MCF 10A (cell line): ENCODE measurements at regions not wholly inside any gene's neighbourhood (a gene's known extent, or its start where the extent isn't known, plus 50 kb on each side); places are given as distances from the start of the nearest gene placed in this dataset.

Experiments
- BruUV-seq: library from RNA; stranded (reverse); fragments of 400-500 nt; replicated peaks from 2 replicates; lab custom pipeline; 2021; lab: Mats Ljungman, UMichigan
- CTCF ChIA-PET: fragments of 300-600 bp; sonication (Branson Sonifier 250); formaldehyde crosslinking; extraction: SDS; loops from one replicate; lab custom pipeline; 2021; ENCODE audit warnings: antibody characterized with exemption, inconsistent platforms; lab: Yijun Ruan, JAX
- POLR2A ChIA-PET: fragments of 300-600, 350-650 bp; sonication (Branson Sonifier 250); formaldehyde crosslinking; extraction: SDS; loops from one replicate; lab custom pipeline; 2020; ENCODE audit warnings: antibody characterized with exemption, inconsistent platforms; lab: Yijun Ruan, JAX
- DNase-seq: peaks from one replicate; pipeline ENCODE4 v3.0.0-alpha.2; 2018; ENCODE audit not compliant: unreplicated experiment
- H3K27ac Mint-ChIP-seq: one replicate; pipeline ENCODE4 v1.8.0; 2022; ENCODE audit warnings: mild to moderate bottlenecking, low read depth, mixed read lengths; ENCODE audit not compliant: unreplicated experiment
- H3K27me3 Mint-ChIP-seq: one replicate; pipeline ENCODE4 v1.8.0; 2022; ENCODE audit warnings: mixed read lengths; ENCODE audit not compliant: insufficient read depth, unreplicated experiment
- H3K36me3 Mint-ChIP-seq: one replicate; pipeline ENCODE4 v1.8.0; 2022; ENCODE audit warnings: mild to moderate bottlenecking, moderate library complexity, mixed read lengths; ENCODE audit not compliant: insufficient read depth, unreplicated experiment
- H3K4me1 Mint-ChIP-seq: one replicate; pipeline ENCODE4 v1.8.0; 2022; ENCODE audit warnings: mixed read lengths; ENCODE audit not compliant: insufficient read depth, unreplicated experiment
- H3K4me3 Mint-ChIP-seq: one replicate; pipeline ENCODE4 v1.8.0; 2022; ENCODE audit warnings: mild to moderate bottlenecking, moderate library complexity, mixed read lengths; ENCODE audit not compliant: unreplicated experiment
- H3K9me3 Mint-ChIP-seq: one replicate; pipeline ENCODE4 v1.8.0; 2022; ENCODE audit warnings: mixed read lengths; ENCODE audit not compliant: unreplicated experiment
- intact Hi-C: fragments of 100-400 bp; cut with micrococcal nuclease; formaldehyde crosslinking; loops from 2 replicates; pipeline ENCODE4 v1.14.1; 2022
- TF ChIP-seq, protein P1 (sequence below): fragments of 200-600 bp; IDR thresholded peaks from one replicate; pipeline ENCODE4 v1.8.0; 2022; ENCODE audit warnings: antibody characterized with exemption, mild to moderate bottlenecking; ENCODE audit not compliant: unreplicated experiment

GRCh38 chr2:222034058-222034457 lies 264.7 kb downstream of the PAX3 start:
- H3K4me1 Mint-ChIP-seq = peaks cover 12% of the 10 kb centered on the region
- CTCF ChIA-PET = interaction anchor here (0.5 to 3.9 kb wide), 4 partner anchors 9 to 28 kb away, joined by 3 to 36 read pairs (median 4); no protein-coding TSS in a partner anchor
- H3K4me3 Mint-ChIP-seq = no peak overlapping the region
- no peak for DNase-seq
- no peaks in the 10 kb centered on the region for H3K27me3 Mint-ChIP-seq
- no peaks in the 10 kb centered on the region for H3K9me3 Mint-ChIP-seq
- BruUV-seq = no TSS peak
- H3K27ac Mint-ChIP-seq = no peak overlapping the region
- intact Hi-C loops = no loop called here
- H3K36me3 Mint-ChIP-seq = no peaks in the 10 kb centered on the region
- TF ChIP-seq, protein P1, sequence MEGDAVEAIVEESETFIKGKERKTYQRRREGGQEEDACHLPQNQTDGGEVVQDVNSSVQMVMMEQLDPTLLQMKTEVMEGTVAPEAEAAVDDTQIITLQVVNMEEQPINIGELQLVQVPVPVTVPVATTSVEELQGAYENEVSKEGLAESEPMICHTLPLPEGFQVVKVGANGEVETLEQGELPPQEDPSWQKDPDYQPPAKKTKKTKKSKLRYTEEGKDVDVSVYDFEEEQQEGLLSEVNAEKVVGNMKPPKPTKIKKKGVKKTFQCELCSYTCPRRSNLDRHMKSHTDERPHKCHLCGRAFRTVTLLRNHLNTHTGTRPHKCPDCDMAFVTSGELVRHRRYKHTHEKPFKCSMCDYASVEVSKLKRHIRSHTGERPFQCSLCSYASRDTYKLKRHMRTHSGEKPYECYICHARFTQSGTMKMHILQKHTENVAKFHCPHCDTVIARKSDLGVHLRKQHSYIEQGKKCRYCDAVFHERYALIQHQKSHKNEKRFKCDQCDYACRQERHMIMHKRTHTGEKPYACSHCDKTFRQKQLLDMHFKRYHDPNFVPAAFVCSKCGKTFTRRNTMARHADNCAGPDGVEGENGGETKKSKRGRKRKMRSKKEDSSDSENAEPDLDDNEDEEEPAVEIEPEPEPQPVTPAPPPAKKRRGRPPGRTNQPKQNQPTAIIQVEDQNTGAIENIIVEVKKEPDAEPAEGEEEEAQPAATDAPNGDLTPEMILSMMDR = no peak
- POLR2A ChIA-PET = interaction anchor here (2.1 kb wide), 1 partner anchor 9 kb away, joined by 7 read pairs; no protein-coding TSS in a partner anchor

DNA sequence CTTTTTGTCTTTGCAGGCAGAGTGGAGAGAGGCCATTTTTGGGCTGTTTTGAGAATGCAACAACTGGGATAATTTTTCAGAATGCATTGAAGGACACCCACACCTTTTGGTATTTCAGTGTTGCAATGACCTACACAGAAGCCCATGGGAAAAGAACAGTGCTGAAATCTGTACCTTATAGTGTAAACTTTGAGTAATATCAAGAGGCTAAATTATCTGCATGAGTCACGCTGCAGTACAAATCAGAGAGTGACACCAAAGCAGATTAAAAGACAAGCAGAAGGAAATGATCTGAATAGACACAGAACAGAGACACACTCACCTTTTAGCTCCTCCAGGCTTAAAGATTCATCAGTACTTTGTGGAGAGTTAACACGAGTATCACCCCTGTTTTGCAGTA lies 265.3 kb downstream of the PAX3 start:
- no peak overlapping the region for H3K27ac Mint-ChIP-seq
- H3K9me3 Mint-ChIP-seq = no peaks in the 10 kb centered on the region
- ChIA-PET CTCF (interaction anchor here (0.5 to 3.9 kb wide), 3 partner anchors 8 to 29 kb away, joined by 3 to 36 read pairs (median 3); no protein-coding TSS in a partner anchor), POLR2A (interaction anchor here (2.1 kb wide), 1 partner anchor 9 kb away, joined by 7 read pairs; no protein-coding TSS in a partner anchor)
- DNase-seq = peak; percentile 80
- intact Hi-C loops = no loop called here
- BruUV-seq = no TSS peak
- no peaks in the 10 kb centered on the region for H3K27me3 Mint-ChIP-seq
- peaks cover 12% of the 10 kb centered on the region for H3K4me1 Mint-ChIP-seq
- no peak overlapping the region for H3K4me3 Mint-ChIP-seq
- no peaks in the 10 kb centered on the region for H3K36me3 Mint-ChIP-seq
- TF ChIP-seq, protein P1 = no peak

GRCh38 chr2:222025881-222026271 lies 272.9 kb downstream of the PAX3 start:
- POLR2A ChIA-PET = interaction anchor here (1.0 to 2.4 kb wide), 3 partner anchors 8 to 292 kb away, joined by 3 to 7 read pairs (median 7); no protein-coding TSS in a partner anchor

More at GRCh38 chr2:222025881-222026271, 272.9 kb downstream of the PAX3 start:
- TF ChIP-seq, protein P1 = no peak
- DNase-seq = no peak
- intact Hi-C loops = loop anchor here (1.0 to 5.0 kb wide), 3 partner anchors 292 to 587 kb away; no protein-coding TSS in a partner anchor
- Mint-ChIP-seq H3K4me3 (no peak overlapping the region), H3K9me3 (no peaks in the 10 kb centered on the region), H3K4me1 (no peaks in the 10 kb centered on the region), H3K27me3 (peaks cover 9% of the 10 kb centered on the region), H3K36me3 (no peaks in the 10 kb centered on the region), H3K27ac (no peak overlapping the region)
- BruUV-seq = no TSS peak
- CTCF ChIA-PET = interaction anchor here (0.6 to 3.5 kb wide), 31 partner anchors 8 to 1970 kb away, joined by 3 to 45 read pairs (median 4); no protein-coding TSS in a partner anchor
